ENCODE measurements at regions not wholly inside any gene's neighbourhood (a gene's known extent, or its start where the extent isn't known, plus 50 kb on each side); places are given as distances from the start of the nearest gene placed in this dataset.

- TF ChIP-seq, protein P1, sequence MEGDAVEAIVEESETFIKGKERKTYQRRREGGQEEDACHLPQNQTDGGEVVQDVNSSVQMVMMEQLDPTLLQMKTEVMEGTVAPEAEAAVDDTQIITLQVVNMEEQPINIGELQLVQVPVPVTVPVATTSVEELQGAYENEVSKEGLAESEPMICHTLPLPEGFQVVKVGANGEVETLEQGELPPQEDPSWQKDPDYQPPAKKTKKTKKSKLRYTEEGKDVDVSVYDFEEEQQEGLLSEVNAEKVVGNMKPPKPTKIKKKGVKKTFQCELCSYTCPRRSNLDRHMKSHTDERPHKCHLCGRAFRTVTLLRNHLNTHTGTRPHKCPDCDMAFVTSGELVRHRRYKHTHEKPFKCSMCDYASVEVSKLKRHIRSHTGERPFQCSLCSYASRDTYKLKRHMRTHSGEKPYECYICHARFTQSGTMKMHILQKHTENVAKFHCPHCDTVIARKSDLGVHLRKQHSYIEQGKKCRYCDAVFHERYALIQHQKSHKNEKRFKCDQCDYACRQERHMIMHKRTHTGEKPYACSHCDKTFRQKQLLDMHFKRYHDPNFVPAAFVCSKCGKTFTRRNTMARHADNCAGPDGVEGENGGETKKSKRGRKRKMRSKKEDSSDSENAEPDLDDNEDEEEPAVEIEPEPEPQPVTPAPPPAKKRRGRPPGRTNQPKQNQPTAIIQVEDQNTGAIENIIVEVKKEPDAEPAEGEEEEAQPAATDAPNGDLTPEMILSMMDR (IDR thresholded peaks at IDR 0.05): no peak
- TF ChIP-seq POLR2A (IDR thresholded peaks at IDR 0.05): no peak
Observed at GRCh38 chr7:36044101-36044892, 108.8 kb upstream of the EEPD1 start.
